ENCODE measurements at regions not wholly inside any gene's neighbourhood (a gene's known extent, or its start where the extent isn't known, plus 50 kb on each side); places are given as distances from the start of the nearest gene placed in this dataset.

GRCh38 chr13:33963895-33964294 is 145.9 kb downstream of the RFC3 start:
- BruUV-seq (replicated peaks) = no TSS peak
- Histone ChIP-seq H3K9me3 (ENCODE audit: insufficient read depth, low read depth) (no peaks in the 10 kb centered on the region; the same call in 1 of the 2 replicates), H3K4me2 (no peak overlapping the region), H3K27me3 (ENCODE audit: insufficient read depth, low read depth) (no peaks in the 10 kb centered on the region), H4K20me1 (ENCODE audit: insufficient read depth) (no peaks in the 10 kb centered on the region), H2AFZ (no peak overlapping the region), H3K9me2 (ENCODE audit: insufficient read depth) (no peaks in the 10 kb centered on the region), H3F3A (ENCODE audit: insufficient read depth, low read depth) (no peaks in the 10 kb centered on the region), H3K4me1 (replicated peaks; ENCODE audit: insufficient read depth) (no peaks in the 10 kb centered on the region), H3K4me3 (no peak overlapping the region), H3K79me2 (ENCODE audit: low read depth) (no peaks in the 10 kb centered on the region), H3K36me3 (ENCODE audit: low read depth) (no peaks in the 10 kb centered on the region), H3K27ac (no peak overlapping the region)
- TF ChIP-seq EZH2 (IDR thresholded peaks at IDR 0.05; ENCODE audit: low read depth) (no peak), CTCF (conservative IDR thresholded peaks at IDR 0.05) (no peak)
- DNase-seq = no peak
- ChIA-PET CTCF (no interaction called here), POLR2A (ENCODE audit: unreplicated experiment) (no interaction called here)
- intact Hi-C loops (cut with micrococcal nuclease; ENCODE audit: unreplicated experiment) = no loop called here

GRCh38 chr13:33968520-33969507 is 150.9 kb downstream of the RFC3 start:
- DNase-seq = no peak
- Histone ChIP-seq H4K20me1 (ENCODE audit: insufficient read depth) (no peaks in the 10 kb centered on the region), H3K79me2 (ENCODE audit: low read depth) (no peaks in the 10 kb centered on the region), H3K36me3 (ENCODE audit: low read depth) (no peaks in the 10 kb centered on the region), H3F3A (ENCODE audit: insufficient read depth, low read depth) (no peaks in the 10 kb centered on the region), H3K9me3 (ENCODE audit: insufficient read depth, low read depth) (peaks cover 4% of the 10 kb centered on the region), H3K4me1 (replicated peaks; ENCODE audit: insufficient read depth) (no peaks in the 10 kb centered on the region), H2AFZ (no peak overlapping the region), H3K9me2 (ENCODE audit: insufficient read depth) (no peaks in the 10 kb centered on the region), H3K27me3 (ENCODE audit: insufficient read depth, low read depth) (no peaks in the 10 kb centered on the region), H3K27ac (no peak overlapping the region), H3K4me3 (no peak overlapping the region), H3K4me2 (no peak overlapping the region)
- BruUV-seq (replicated peaks) = no TSS peak
- POLR2A ChIA-PET (ENCODE audit: unreplicated experiment) = no interaction called here
- intact Hi-C loops (cut with micrococcal nuclease; ENCODE audit: unreplicated experiment) = no loop called here
- CTCF ChIA-PET = no interaction called here
- no peak for TF ChIP-seq EZH2 (IDR thresholded peaks at IDR 0.05; ENCODE audit: low read depth)
- no peak for TF ChIP-seq CTCF (conservative IDR thresholded peaks at IDR 0.05)

GRCh38 chr13:33970746-33971561 is 153.0 kb downstream of the RFC3 start:
- Histone ChIP-seq H3K27ac (no peak overlapping the region), H2AFZ (no peak overlapping the region), H4K20me1 (ENCODE audit: insufficient read depth) (no peaks in the 10 kb centered on the region), H3K36me3 (ENCODE audit: low read depth) (no peaks in the 10 kb centered on the region), H3K27me3 (ENCODE audit: insufficient read depth, low read depth) (no peaks in the 10 kb centered on the region), H3K4me1 (replicated peaks; ENCODE audit: insufficient read depth) (no peaks in the 10 kb centered on the region), H3F3A (ENCODE audit: insufficient read depth, low read depth) (no peaks in the 10 kb centered on the region), H3K9me3 (ENCODE audit: insufficient read depth, low read depth) (peaks cover 4% of the 10 kb centered on the region; the same call in 1 of the 2 replicates), H3K9me2 (ENCODE audit: insufficient read depth) (no peaks in the 10 kb centered on the region), H3K79me2 (ENCODE audit: low read depth) (no peaks in the 10 kb centered on the region), H3K4me2 (no peak overlapping the region), H3K4me3 (no peak overlapping the region)
- TF ChIP-seq EZH2 (IDR thresholded peaks at IDR 0.05; ENCODE audit: low read depth) = no peak
- no peak for TF ChIP-seq CTCF (conservative IDR thresholded peaks at IDR 0.05)
- ChIA-PET POLR2A (ENCODE audit: unreplicated experiment) (no interaction called here), CTCF (no interaction called here)
- no TSS peak for BruUV-seq (replicated peaks)
- DNase-seq = no peak
- intact Hi-C loops (cut with micrococcal nuclease; ENCODE audit: unreplicated experiment) = no loop called here
